Parathyroid adenoma (tissue), 2 donors: ENCODE measurements at regions not wholly inside any gene's neighbourhood (a gene's known extent, or its start where the extent isn't known, plus 50 kb on each side); places are given as distances from the start of the nearest gene placed in this dataset.

Experiments used
- H2AFZ ChIP-seq: fragments of 300-600 bp; sonication (generic); one replicate; pipeline ENCODE4 v1.7.0; 2017; ENCODE audit warnings: antibody characterized with exemption, mild to moderate bottlenecking
- H3K27ac ChIP-seq: fragments of 300-600 bp; sonication (generic); one replicate; pipeline ENCODE4 v1.7.0; 2017
- H3K27me3 ChIP-seq: fragments of 300-600 bp; sonication (generic); one replicate; pipeline ENCODE4 v1.7.0; 2017; ENCODE audit warnings: low read length; ENCODE audit not compliant: control insufficient read depth, insufficient read depth
- H3K36me3 ChIP-seq: fragments of 300-600 bp; sonication (generic); one replicate; pipeline ENCODE4 v1.7.0; 2017; ENCODE audit warnings: low read length; ENCODE audit not compliant: control insufficient read depth, insufficient read depth
- H3K4me1 ChIP-seq: fragments of 300-600 bp; sonication (generic); one replicate; pipeline ENCODE4 v1.7.0; 2017; ENCODE audit warnings: control low read depth
- H3K4me2 ChIP-seq: fragments of 300-600 bp; sonication (generic); one replicate; pipeline ENCODE4 v1.7.0; 2017; ENCODE audit warnings: low read length
- H3K4me3 ChIP-seq: fragments of 300-600 bp; sonication (generic); one replicate; pipeline ENCODE4 v1.7.0; 2017; ENCODE audit warnings: low read depth, low read length
- H3K79me2 ChIP-seq: fragments of 300-600 bp; sonication (generic); one replicate; pipeline ENCODE4 v1.7.0; 2017; ENCODE audit warnings: control low read depth
- H3K9ac ChIP-seq: fragments of 300-600 bp; sonication (generic); one replicate; pipeline ENCODE4 v1.7.0; 2017; ENCODE audit warnings: mild to moderate bottlenecking
- H3K9me3 ChIP-seq: fragments of 300-600 bp; sonication (generic); one replicate; pipeline ENCODE4 v1.7.0; 2017; ENCODE audit warnings: low read length; ENCODE audit not compliant: control insufficient read depth
- TF ChIP-seq, protein P1 (sequence below): fragments of 300-600 bp; sonication (generic); IDR thresholded peaks from one replicate; pipeline ENCODE4 v1.7.0; 2017; ENCODE audit warnings: antibody characterized with exemption, mild to moderate bottlenecking
- donor health status: primary hyperparathyroidism.

DNA sequence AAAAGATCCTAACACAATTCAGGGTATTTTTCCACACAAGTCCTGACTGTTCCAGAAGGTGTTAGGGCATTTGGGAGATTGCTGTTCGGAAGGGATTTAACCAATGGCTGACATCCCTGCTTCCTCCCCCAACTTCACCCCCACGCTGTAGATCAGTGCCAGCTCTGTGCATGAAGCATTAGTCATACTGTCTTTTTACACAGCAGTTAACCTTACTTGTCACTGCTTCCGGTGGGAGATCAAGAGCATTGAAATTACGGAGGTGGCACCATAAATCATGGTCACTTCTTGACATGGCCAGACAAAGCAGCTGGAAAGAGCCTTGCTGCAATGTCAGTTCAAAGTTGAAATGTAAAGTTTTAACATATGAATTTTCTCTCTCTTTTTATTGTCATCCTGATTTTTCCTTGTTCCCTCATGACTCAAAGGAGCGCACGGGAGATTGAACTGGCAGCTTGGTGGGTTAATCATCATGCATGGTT lies 70.2 kb downstream of the HRH4 start:
- H3K27ac ChIP-seq, result no peak overlapping the region
- no peak overlapping the region for H3K9ac ChIP-seq
- no peaks in the 10 kb centered on the region for H3K4me1 ChIP-seq
- no peak overlapping the region for H2AFZ ChIP-seq
- H3K27me3 ChIP-seq, result no peaks in the 10 kb centered on the region
- no peak overlapping the region for H3K4me2 ChIP-seq
- TF ChIP-seq, protein P1, sequence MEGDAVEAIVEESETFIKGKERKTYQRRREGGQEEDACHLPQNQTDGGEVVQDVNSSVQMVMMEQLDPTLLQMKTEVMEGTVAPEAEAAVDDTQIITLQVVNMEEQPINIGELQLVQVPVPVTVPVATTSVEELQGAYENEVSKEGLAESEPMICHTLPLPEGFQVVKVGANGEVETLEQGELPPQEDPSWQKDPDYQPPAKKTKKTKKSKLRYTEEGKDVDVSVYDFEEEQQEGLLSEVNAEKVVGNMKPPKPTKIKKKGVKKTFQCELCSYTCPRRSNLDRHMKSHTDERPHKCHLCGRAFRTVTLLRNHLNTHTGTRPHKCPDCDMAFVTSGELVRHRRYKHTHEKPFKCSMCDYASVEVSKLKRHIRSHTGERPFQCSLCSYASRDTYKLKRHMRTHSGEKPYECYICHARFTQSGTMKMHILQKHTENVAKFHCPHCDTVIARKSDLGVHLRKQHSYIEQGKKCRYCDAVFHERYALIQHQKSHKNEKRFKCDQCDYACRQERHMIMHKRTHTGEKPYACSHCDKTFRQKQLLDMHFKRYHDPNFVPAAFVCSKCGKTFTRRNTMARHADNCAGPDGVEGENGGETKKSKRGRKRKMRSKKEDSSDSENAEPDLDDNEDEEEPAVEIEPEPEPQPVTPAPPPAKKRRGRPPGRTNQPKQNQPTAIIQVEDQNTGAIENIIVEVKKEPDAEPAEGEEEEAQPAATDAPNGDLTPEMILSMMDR, result no peak
- H3K36me3 ChIP-seq, result no peaks in the 10 kb centered on the region
- H3K79me2 ChIP-seq, result no peaks in the 10 kb centered on the region
- no peak overlapping the region for H3K4me3 ChIP-seq
- no peaks in the 10 kb centered on the region for H3K9me3 ChIP-seq

DNA sequence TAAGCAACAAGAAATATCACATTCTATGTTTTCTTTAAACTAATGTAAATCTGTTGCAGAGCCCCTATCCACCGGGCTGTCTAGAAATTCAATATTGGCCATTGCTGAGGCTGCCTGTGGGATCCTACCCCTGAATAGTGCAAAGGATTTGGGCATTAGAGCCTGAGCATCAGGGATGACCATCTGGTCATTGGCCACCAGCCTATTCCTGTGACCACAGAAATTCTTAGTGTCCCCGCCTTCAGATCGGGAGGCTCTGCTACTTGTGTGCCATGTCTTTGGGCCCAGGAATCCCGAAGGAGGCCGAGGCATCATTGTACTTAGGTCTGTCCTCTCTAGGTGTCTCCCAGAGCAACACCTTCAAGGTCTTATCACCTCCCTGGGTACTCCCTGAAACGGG lies 73.8 kb downstream of the HRH4 start:
- Histone ChIP-seq H3K36me3 (no peaks in the 10 kb centered on the region), H2AFZ (no peak overlapping the region), H3K27ac (no peak overlapping the region), H3K4me2 (no peak overlapping the region), H3K4me1 (no peaks in the 10 kb centered on the region), H3K27me3 (no peaks in the 10 kb centered on the region), H3K4me3 (no peak overlapping the region), H3K79me2 (no peaks in the 10 kb centered on the region), H3K9me3 (no peaks in the 10 kb centered on the region), H3K9ac (no peak overlapping the region)
- TF ChIP-seq, protein P1, result no peak

- Histone ChIP-seq H2AFZ (no peak overlapping the region), H3K4me3 (no peak overlapping the region), H3K36me3 (no peaks in the 10 kb centered on the region), H3K4me1 (no peaks in the 10 kb centered on the region), H3K27ac (no peak overlapping the region), H3K79me2 (no peaks in the 10 kb centered on the region), H3K9ac (no peak overlapping the region), H3K9me3 (no peaks in the 10 kb centered on the region), H3K27me3 (no peaks in the 10 kb centered on the region), H3K4me2 (no peak overlapping the region)
- TF ChIP-seq, protein P1, result no peak
Measured at GRCh38 chr18:24534737-24535136, 74.3 kb downstream of the HRH4 start.

GRCh38 chr18:24535527-24536295 lies 75.3 kb downstream of the HRH4 start:
- Histone ChIP-seq H3K27ac (no peak overlapping the region), H3K4me3 (no peak overlapping the region), H3K4me1 (peaks cover under 1% of the 10 kb centered on the region), H2AFZ (no peak overlapping the region), H3K9ac (no peak overlapping the region), H3K36me3 (no peaks in the 10 kb centered on the region), H3K79me2 (no peaks in the 10 kb centered on the region), H3K4me2 (no peak overlapping the region), H3K27me3 (no peaks in the 10 kb centered on the region), H3K9me3 (no peaks in the 10 kb centered on the region)
- TF ChIP-seq, protein P1, result no peak

DNA sequence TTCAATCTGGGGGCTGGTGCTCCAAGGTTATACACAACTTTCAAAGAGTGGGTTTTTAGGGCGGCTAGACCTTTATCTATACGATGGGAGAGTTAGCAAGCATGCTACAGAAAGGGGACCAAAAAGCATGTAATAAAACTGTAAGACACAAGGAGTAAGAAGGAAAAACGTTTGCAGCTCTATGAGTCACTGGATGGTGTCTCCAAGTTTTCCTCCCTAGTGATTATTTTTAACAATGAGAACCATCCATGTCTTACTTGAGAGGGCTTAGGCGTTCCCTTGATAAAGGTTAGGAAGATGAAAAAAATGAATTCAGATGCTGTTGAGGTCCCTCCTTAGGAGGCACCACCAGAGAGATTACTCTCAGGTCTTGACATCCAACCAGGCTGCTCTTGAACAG lies 75.9 kb downstream of the HRH4 start:
- Histone ChIP-seq H3K27me3 (no peaks in the 10 kb centered on the region), H3K27ac (no peak overlapping the region), H3K9me3 (no peaks in the 10 kb centered on the region), H3K4me2 (no peak overlapping the region), H3K4me3 (no peak overlapping the region), H3K79me2 (no peaks in the 10 kb centered on the region), H3K4me1 (peaks cover 4% of the 10 kb centered on the region), H3K9ac (no peak overlapping the region), H2AFZ (no peak overlapping the region), H3K36me3 (no peaks in the 10 kb centered on the region)
- TF ChIP-seq, protein P1, result no peak
